Head of caudate nucleus (tissue), 42 donors: ENCODE measurements at regions not wholly inside any gene's neighbourhood (a gene's known extent, or its start where the extent isn't known, plus 50 kb on each side); places are given as distances from the start of the nearest gene placed in this dataset.

Experiments
- DNase-seq, 42 donors: peaks; one replicate each; pipeline versions ENCODE4 v3.0.0 to v3.0.0-alpha.2; 2020 to 2021; ENCODE audit warnings: mixed read lengths in 7 of 42
- intact Hi-C: fragments of 100-400 bp; cut with DNase I; formaldehyde crosslinking; loops from one replicate; pipeline ENCODE4 v1.15.0; 2022

DNA sequence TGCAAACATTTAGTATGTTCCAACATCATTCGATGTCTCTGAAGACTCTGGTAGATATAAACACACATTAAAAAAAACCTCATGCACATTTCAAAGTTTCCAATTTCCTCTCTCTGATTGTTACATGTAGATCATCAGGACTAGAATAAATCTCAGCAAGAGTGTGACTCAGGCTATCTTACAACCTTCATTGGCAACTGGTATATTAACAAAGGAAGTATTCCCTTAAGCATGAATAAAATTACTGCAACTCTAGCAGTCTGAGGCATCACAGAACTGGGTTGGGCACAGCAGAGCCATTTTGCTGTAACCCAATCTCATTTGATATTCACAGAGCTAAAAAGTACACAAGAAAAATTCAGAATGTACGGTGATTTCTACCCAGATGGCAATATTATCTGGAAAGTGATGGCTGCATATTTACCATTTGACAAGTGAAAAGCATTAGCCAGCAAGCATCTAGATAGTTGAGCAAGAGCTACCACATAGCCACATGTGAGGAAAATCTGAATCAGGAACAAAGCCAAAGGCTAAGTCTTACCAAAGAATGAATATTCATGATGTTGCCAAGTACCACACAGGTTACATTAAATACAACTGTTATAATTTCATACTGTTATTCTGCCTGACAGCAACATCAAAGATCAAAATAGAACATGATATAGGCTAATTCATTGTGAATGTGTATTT, 232.2 kb downstream of the CRPPA start:
- no peak for DNase-seq
- intact Hi-C loops, result no loop called here

- intact Hi-C loops, result no loop called here
- DNase-seq, result no peak
These were observed 234.2 kb downstream of the CRPPA start for GRCh38 chr7:16187131-16187530.

DNA sequence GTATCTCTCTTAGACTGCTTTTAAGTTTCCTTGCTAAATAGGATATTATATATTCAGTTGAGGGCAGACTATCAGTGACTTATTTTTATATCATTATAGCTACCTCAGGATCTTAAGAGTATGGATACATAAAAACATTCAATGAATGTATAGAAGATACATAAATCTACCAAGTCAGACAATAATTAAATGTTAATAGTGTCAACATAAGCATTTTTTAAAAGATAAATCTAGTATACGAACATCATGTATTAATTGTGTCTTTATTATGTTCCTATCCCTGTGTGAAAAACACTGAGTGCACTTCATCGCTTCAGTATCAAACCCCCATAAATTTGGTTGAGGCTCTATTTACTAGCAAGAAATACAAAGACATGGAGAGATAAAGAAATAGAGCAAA, 242.8 kb downstream of the CRPPA start:
- intact Hi-C loops, result no loop called here
- no peak for DNase-seq

DNA sequence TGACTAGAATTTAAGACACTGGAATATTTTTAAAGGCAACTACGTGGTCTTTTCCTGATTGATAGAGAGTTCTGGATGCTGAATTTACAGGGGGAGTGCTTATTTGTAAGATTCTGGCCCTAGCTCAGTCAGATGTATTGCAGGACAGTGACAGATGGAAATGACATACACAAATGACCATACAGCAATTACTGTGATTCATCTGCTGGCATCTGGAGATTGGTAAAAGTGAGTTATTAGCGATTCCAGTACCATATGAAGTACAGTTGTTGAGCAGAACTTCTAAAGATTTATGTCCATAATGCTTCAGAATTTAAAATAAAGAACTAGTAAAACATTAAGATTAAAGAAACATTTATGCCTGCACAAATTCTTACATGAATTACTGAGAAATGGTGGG, 243.2 kb downstream of the CRPPA start:
- DNase-seq, result no peak
- intact Hi-C loops, result no loop called here

GRCh38 chr7:16174253-16174652, 247.1 kb downstream of the CRPPA start:
- intact Hi-C loops, result no loop called here
- DNase-seq, result no peak

DNA sequence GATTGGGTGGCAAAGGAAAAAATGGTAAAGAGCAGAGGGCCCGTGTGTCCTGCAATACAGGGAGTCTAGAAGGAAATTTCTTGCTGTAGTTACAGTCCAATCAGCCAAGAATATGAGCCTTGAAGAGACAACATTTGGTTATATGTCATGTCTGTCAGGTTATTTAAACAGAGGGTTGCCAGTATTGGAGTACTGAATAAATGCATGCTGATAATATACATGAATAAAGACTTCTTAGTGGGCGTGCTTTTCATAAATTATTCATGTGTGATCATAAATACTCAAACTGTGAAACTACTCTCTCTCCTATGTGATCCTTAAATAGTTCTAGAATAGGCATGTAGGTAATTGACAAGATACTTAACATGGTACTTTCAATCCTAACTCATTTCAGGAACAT, 249.0 kb downstream of the CRPPA start:
- DNase-seq, result no peak
- intact Hi-C loops, result no loop called here

- no peak for DNase-seq
- intact Hi-C loops, result no loop called here
These were observed 249.4 kb downstream of the CRPPA start for GRCh38 chr7:16171928-16172327.

DNA sequence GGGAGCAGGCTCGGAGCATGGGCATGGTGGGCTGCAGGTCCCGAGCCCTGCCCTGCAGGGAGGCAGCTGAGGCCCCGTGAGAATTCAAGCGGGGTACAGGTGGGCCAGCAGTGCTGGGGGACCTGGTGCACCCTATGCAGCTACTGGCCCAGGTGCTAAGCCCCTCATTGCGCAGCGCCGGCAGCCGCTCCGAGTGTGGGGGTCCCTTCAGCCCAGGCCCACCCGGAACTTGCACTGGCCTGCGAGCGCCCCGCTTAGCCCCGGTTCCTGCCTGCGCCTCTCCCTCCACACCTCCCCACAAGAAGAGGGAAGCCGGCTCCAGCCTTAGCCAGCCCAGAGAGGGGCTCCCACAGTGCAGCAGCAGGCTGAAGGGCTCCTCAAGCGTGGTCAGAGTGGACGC, 250.7 kb downstream of the CRPPA start:
- DNase-seq, result no peak
- intact Hi-C loops, result no loop called here

- intact Hi-C loops, result no loop called here
- DNase-seq, result no peak
These were observed 251.8 kb downstream of the CRPPA start for GRCh38 chr7:16169537-16169936.

- intact Hi-C loops, result no loop called here
These were observed 253.8 kb downstream of the CRPPA start for GRCh38 chr7:16167526-16167925.

GRCh38 chr7:16144361-16144760, 277.0 kb downstream of the CRPPA start:
- DNase-seq, result no peak
- intact Hi-C loops, result no loop called here

More at GRCh38 chr7:16167526-16167925, 253.8 kb downstream of the CRPPA start:
- DNase-seq, result no peak

DNA sequence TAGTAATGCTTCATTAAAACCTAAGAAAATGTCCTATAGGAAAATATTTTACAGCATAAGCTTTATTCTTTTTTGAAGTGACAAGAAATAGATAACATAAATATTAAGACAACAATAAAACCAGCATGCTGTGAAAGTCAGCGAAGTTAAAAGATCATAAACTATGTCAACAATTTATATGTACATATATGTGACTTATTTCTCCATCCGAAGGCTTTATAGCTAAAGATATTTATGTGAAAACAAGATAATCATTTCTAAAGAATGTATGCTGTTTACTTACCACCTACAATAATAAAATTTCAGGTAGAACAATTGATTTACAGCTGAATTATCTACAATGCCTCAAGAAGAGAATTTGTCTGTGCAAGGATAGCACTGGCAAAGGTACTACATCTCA, 283.4 kb downstream of the CRPPA start:
- intact Hi-C loops, result no loop called here

DNA sequence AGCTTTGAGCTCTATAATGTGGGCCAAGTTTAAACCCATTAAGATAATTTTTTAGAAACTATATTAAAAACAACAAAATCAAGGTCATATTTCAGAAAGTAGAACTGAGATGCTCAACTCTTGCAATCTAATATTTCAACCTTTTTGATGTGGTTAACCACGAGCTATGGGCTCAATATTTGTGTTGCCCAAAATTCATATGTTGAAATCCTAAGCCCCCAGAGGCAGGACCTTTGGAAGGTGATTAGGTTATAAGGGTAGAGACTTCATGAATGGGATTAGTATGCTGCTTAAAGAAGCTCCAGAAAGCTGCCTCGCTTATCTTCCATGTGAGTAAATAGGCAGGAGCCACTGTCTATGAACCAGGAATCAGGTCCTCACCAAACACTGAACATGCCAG, 284.4 kb downstream of the CRPPA start:
- DNase-seq, result no peak
- intact Hi-C loops, result no loop called here

More for the DNA sequence above, 283.4 kb downstream of the CRPPA start:
- no peak for DNase-seq

GRCh38 chr7:16135658-16136057, 285.7 kb downstream of the CRPPA start:
- intact Hi-C loops, result no loop called here
- no peak for DNase-seq

GRCh38 chr7:16130111-16131110, 290.9 kb downstream of the CRPPA start:
- no peak for DNase-seq
- intact Hi-C loops, result no loop called here

GRCh38 chr7:16129431-16130110, 291.8 kb downstream of the CRPPA start:
- DNase-seq, result no peak
- intact Hi-C loops, result no loop called here

DNA sequence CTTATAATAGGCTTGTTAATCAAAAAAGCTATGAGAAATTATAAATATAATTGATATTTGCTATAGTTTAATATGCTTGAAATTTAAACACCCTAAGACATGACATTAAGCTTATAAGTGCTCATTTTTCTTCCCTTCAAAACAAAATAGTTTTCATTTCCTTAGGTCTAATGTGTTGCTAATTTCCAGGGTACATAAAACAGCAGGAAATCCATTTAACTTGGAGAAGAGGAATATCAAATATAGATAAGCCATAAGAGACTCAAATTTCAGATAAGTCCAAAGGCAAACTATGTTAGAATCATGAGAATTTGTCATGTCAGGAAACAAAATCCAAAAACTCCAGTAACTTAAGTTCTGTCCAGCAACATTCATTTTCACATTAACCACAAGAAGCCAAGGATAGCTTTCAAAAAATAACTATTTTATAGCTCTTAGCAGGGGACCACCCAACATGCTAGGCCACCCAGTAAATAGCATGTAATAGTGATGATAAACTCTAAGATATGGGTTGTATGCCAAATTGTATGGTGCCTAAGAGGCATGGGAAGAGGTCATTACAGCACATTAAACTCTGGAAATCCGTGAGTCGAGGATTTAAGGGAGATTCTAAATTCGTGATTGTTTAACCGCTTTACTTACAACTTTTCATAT, 298.1 kb downstream of the CRPPA start:
- intact Hi-C loops, result no loop called here
- DNase-seq, result no peak

GRCh38 chr7:16121876-16122390, 299.4 kb downstream of the CRPPA start:
- DNase-seq, result no peak
- intact Hi-C loops, result no loop called here

DNA sequence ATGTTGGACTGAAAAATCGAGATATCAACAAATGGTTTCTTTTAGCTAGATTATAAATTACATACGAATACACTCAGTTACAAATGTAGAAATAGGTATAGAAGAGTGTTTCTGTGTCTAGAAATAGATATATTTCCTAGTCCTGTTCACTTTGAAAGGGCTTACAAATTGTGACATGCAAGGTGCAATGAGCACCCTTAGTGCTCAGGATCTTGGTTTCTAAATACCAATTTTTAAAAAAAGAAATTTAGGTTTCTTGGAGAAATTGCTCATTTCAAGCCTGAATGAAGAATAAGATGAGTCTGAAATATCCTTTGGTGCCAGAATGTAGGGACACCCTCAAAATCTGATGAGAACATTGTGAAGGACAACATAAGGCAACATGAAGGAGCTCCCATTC, 306.0 kb downstream of the CRPPA start:
- intact Hi-C loops, result no loop called here
- no peak for DNase-seq
